Upper lobe of right lung (tissue), 1 donor: ENCODE measurements at regions not wholly inside any gene's neighbourhood (a gene's known extent, or its start where the extent isn't known, plus 50 kb on each side); places are given as distances from the start of the nearest gene placed in this dataset.
A peak's percentile ranks its signal among the peaks of the same experiment; 100 is the strongest.

Experiments used
- ATAC-seq: fragments of 200-7000 bp; cut with Tn5 transposase; one replicate; pipeline ENCODE4 v1.9.1; 2020; ENCODE audit warnings: mild to moderate bottlenecking, moderate library complexity
- DNase-seq: peaks from one replicate; pipeline ENCODE4 v3.0.0-alpha.2; 2020
- H3K27ac ChIP-seq: fragments of 200-600 bp; one replicate; pipeline ENCODE4 v1.8.0; 2022
- H3K27me3 ChIP-seq: fragments of 200-600 bp; one replicate; pipeline ENCODE4 v1.8.0; 2022; ENCODE audit warnings: mild to moderate bottlenecking
- H3K36me3 ChIP-seq: fragments of 200-600 bp; one replicate; pipeline ENCODE4 v1.8.0; 2022
- H3K4me1 ChIP-seq: fragments of 200-600 bp; one replicate; pipeline ENCODE4 v1.8.0; 2022
- H3K4me3 ChIP-seq: fragments of 200-600 bp; one replicate; pipeline ENCODE4 v1.8.0; 2022; ENCODE audit warnings: mild to moderate bottlenecking
- H3K9me3 ChIP-seq: fragments of 200-600 bp; one replicate; pipeline ENCODE4 v1.8.0; 2022
- intact Hi-C: fragments of 100-400 bp; cut with DNase I; formaldehyde crosslinking; loops from one replicate; pipeline ENCODE4 v1.11.0; 2022
- TF ChIP-seq, protein P1 (sequence below): fragments of 200-600 bp; IDR thresholded peaks from one replicate; pipeline ENCODE4 v1.8.0; 2022; ENCODE audit warnings: antibody characterized with exemption
- donor health status: DM: no; HTN: yes; CAD: no; lungs with severe emphysema.

- TF ChIP-seq, protein P1, sequence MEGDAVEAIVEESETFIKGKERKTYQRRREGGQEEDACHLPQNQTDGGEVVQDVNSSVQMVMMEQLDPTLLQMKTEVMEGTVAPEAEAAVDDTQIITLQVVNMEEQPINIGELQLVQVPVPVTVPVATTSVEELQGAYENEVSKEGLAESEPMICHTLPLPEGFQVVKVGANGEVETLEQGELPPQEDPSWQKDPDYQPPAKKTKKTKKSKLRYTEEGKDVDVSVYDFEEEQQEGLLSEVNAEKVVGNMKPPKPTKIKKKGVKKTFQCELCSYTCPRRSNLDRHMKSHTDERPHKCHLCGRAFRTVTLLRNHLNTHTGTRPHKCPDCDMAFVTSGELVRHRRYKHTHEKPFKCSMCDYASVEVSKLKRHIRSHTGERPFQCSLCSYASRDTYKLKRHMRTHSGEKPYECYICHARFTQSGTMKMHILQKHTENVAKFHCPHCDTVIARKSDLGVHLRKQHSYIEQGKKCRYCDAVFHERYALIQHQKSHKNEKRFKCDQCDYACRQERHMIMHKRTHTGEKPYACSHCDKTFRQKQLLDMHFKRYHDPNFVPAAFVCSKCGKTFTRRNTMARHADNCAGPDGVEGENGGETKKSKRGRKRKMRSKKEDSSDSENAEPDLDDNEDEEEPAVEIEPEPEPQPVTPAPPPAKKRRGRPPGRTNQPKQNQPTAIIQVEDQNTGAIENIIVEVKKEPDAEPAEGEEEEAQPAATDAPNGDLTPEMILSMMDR = no peak
- Histone ChIP-seq H3K9me3 (no peaks in the 10 kb centered on the region), H3K4me1 (no peaks in the 10 kb centered on the region), H3K36me3 (no peaks in the 10 kb centered on the region), H3K27me3 (no peaks in the 10 kb centered on the region), H3K4me3 (no peak overlapping the region), H3K27ac (no peak overlapping the region)
- DNase-seq (no peak), ATAC-seq (no peak)
- intact Hi-C loops = no loop called here
Measured at GRCh38 chr3:84109911-84110310, 848.9 kb upstream of the CADM2 start.

- Histone ChIP-seq H3K27me3 (no peaks in the 10 kb centered on the region), H3K4me1 (no peaks in the 10 kb centered on the region), H3K36me3 (no peaks in the 10 kb centered on the region), H3K4me3 (no peak overlapping the region), H3K27ac (no peak overlapping the region), H3K9me3 (no peaks in the 10 kb centered on the region)
- DNase-seq = no peak
- intact Hi-C loops = no loop called here
- no peak for ATAC-seq
- TF ChIP-seq, protein P1 = no peak
Measured at GRCh38 chr3:84110787-84111186, 848.0 kb upstream of the CADM2 start.

DNA sequence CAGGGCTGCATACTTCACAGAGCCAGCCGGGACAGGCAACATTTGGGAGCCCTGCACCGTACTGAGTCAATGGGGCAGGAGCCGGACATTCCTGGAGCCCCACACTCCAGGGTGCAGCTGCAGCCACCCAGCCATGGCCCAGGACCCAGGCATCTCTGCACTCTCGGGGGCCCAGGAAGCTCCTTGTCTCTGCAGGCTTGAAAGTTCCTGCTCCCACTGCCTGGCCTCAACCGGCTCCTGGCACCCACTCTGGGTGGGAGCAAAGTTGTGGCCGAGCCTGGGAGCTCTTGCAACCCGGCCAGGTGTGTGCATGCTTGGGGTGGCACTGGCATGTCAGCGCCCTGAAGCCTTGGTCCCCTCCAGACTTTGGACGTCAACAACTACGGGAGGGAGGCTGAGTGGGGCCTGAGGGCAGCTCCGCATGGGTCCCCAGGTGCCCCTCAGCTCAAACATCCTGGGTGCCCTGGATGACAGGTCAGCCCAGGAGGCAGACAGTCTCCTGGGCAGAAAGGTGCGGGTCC lies 833.5 kb upstream of the CADM2 start:
- H3K4me3 ChIP-seq = no peak overlapping the region
- H3K27ac ChIP-seq = no peak overlapping the region
- no peaks in the 10 kb centered on the region for H3K4me1 ChIP-seq
- intact Hi-C loops = no loop called here
- no peaks in the 10 kb centered on the region for H3K27me3 ChIP-seq
- no peak for DNase-seq
- H3K36me3 ChIP-seq = no peaks in the 10 kb centered on the region
- no peaks in the 10 kb centered on the region for H3K9me3 ChIP-seq
- TF ChIP-seq, protein P1 = no peak
- ATAC-seq = peak; percentile 30

GRCh38 chr3:84125760-84126159 lies 833.0 kb upstream of the CADM2 start:
- ATAC-seq (peak; percentile 27), DNase-seq (no peak)
- intact Hi-C loops = no loop called here
- no peaks in the 10 kb centered on the region for H3K36me3 ChIP-seq
- H3K27ac ChIP-seq = no peak overlapping the region
- no peak overlapping the region for H3K4me3 ChIP-seq
- no peaks in the 10 kb centered on the region for H3K27me3 ChIP-seq
- TF ChIP-seq, protein P1 = no peak
- no peaks in the 10 kb centered on the region for H3K4me1 ChIP-seq
- H3K9me3 ChIP-seq = no peaks in the 10 kb centered on the region

DNA sequence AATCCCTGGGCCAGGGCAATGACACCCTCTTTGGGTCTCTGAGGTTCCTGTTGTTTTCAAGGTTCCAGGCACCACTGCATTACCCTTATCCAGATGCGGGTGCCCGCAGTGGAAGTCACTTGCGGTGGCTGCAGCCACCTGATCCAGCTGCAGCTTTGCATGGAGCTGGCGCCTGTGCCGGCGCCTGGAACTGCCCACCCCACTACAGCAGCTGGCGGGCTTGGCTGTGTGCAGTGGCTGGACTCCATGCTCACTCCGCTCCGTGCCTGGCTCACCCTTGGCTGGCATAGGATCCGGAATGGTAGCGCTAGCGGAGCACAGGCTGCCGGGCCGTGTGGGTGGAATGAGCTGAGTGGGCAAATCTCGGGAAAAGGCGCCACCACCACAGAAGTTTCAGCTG lies 832.6 kb upstream of the CADM2 start:
- Histone ChIP-seq H3K36me3 (no peaks in the 10 kb centered on the region), H3K4me3 (no peak overlapping the region), H3K4me1 (no peaks in the 10 kb centered on the region), H3K9me3 (no peaks in the 10 kb centered on the region), H3K27me3 (no peaks in the 10 kb centered on the region), H3K27ac (no peak overlapping the region)
- intact Hi-C loops = no loop called here
- TF ChIP-seq, protein P1 = no peak
- DNase-seq = peak; percentile 51
- ATAC-seq = peak; percentile 33

GRCh38 chr3:84128024-84128423 lies 830.8 kb upstream of the CADM2 start:
- Histone ChIP-seq H3K36me3 (no peaks in the 10 kb centered on the region), H3K27ac (no peak overlapping the region), H3K9me3 (no peaks in the 10 kb centered on the region), H3K4me3 (no peak overlapping the region), H3K27me3 (no peaks in the 10 kb centered on the region), H3K4me1 (no peaks in the 10 kb centered on the region)
- DNase-seq (no peak), ATAC-seq (no peak)
- TF ChIP-seq, protein P1 = no peak
- intact Hi-C loops = no loop called here
